HEK293 (cell line): ENCODE measurements at regions not wholly inside any gene's neighbourhood (a gene's known extent, or its start where the extent isn't known, plus 50 kb on each side); places are given as distances from the start of the nearest gene placed in this dataset.

Experiments
- CTCF ChIA-PET: fragments of 350-600 bp; formaldehyde crosslinking; extraction: SDS; loops from one replicate; lab custom pipeline; 2021; ENCODE audit warnings: antibody characterized with exemption; lab: Yijun Ruan, JAX
- POLR2A ChIA-PET: fragments of 300-600 bp; formaldehyde crosslinking; extraction: SDS; loops from one replicate; lab custom pipeline; 2020; ENCODE audit warnings: antibody characterized with exemption, inconsistent platforms; lab: Yijun Ruan, JAX
- H3K27ac ChIP-seq: fragments of 200-500 bp; sonication (Bioruptor generic); 2 replicates; pipeline ENCODE4 v1.5.1; 2014; ENCODE audit warnings: low read depth, low read length, control low read depth, inconsistent platforms; ENCODE audit errors: extremely low read depth
- H3K36me3 ChIP-seq, 2 experiments: fragments of 200-500 bp in 1 of 2; sonication (Bioruptor generic) in 1 of 2; 1 replicate in 1 of 2; 2 replicates in 1 of 2; pipeline ENCODE4 v1.5.1; 2014 to 2017; ENCODE audit warnings: inconsistent platforms in 2 of 2, low read length in 2 of 2; ENCODE audit not compliant: control insufficient read depth in 2 of 2, insufficient read depth in 1 of 2
- H3K4me1 ChIP-seq: fragments of 200-500 bp; sonication (Bioruptor generic); 2 replicates; pipeline ENCODE4 v1.5.1; 2014; ENCODE audit warnings: mild to moderate bottlenecking, low read length, inconsistent platforms; ENCODE audit not compliant: control insufficient read depth, insufficient read depth
- H3K4me3 ChIP-seq: 2 replicates; pipeline ENCODE4 v1.5.1; 2011; ENCODE audit warnings: low read depth, mild to moderate bottlenecking, control low read depth, low read length, moderate library complexity
- H3K9me3 ChIP-seq: fragments of 200-500 bp; sonication (Bioruptor generic); 2 replicates; pipeline ENCODE4 v1.5.1; 2014; ENCODE audit warnings: low read depth, low read length, inconsistent platforms; ENCODE audit not compliant: control insufficient read depth, insufficient read depth
- BCL6B ChIP-seq: fragments of 450-650 bp; formaldehyde crosslinking; IDR thresholded peaks from 2 replicates; pipeline ENCODE4 v1.5.1; 2017; ENCODE audit warnings: missing biosample characterization, missing genetic modification characterization
- HIC1 ChIP-seq: fragments of 450-650 bp; formaldehyde crosslinking; IDR thresholded peaks from 2 replicates; pipeline ENCODE4 v1.5.1; 2016; ENCODE audit warnings: missing biosample characterization, missing genetic modification characterization
- ZBTB10 ChIP-seq: fragments of 450-650 bp; formaldehyde crosslinking; IDR thresholded peaks from 2 replicates; pipeline ENCODE4 v1.5.1; 2016; ENCODE audit warnings: missing biosample characterization, missing genetic modification characterization
- ZBTB6 ChIP-seq: fragments of 450-650 bp; formaldehyde crosslinking; IDR thresholded peaks from 2 replicates; pipeline ENCODE4 v1.5.1; 2017; ENCODE audit warnings: missing biosample characterization, missing genetic modification characterization
- ZNF140 ChIP-seq: fragments of 450-650 bp; formaldehyde crosslinking; IDR thresholded peaks from 2 replicates; pipeline ENCODE4 v1.5.1; 2016; ENCODE audit warnings: missing biosample characterization, missing genetic modification characterization
- ZNF26 ChIP-seq: fragments of 450-650 bp; formaldehyde crosslinking; IDR thresholded peaks from 2 replicates; pipeline ENCODE4 v1.5.1; 2016; ENCODE audit warnings: missing biosample characterization, missing genetic modification characterization
- ZNF280C ChIP-seq: fragments of 450-650 bp; formaldehyde crosslinking; IDR thresholded peaks from 2 replicates; pipeline ENCODE4 v1.5.1; 2016; ENCODE audit warnings: missing biosample characterization, missing genetic modification characterization
- ZNF366 ChIP-seq: fragments of 450-650 bp; formaldehyde crosslinking; conservative IDR thresholded peaks from 2 replicates; pipeline ENCODE4 v1.5.1; 2016; ENCODE audit warnings: missing biosample characterization, missing genetic modification characterization
- ZNF37A ChIP-seq: fragments of 450-650 bp; IDR thresholded peaks from 2 replicates; pipeline ENCODE4 v1.5.1; 2018; ENCODE audit warnings: missing biosample characterization, missing genetic modification characterization
- ZNF391 ChIP-seq: fragments of 450-650 bp; formaldehyde crosslinking; IDR thresholded peaks from 2 replicates; pipeline ENCODE4 v1.5.1; 2016; ENCODE audit warnings: low read depth, missing biosample characterization, missing genetic modification characterization, borderline replicate concordance
- ZNF404 ChIP-seq: fragments of 450-650 bp; formaldehyde crosslinking; IDR thresholded peaks from 2 replicates; pipeline ENCODE4 v1.5.1; 2017; ENCODE audit warnings: missing biosample characterization, missing genetic modification characterization
- ZNF48 ChIP-seq: fragments of 450-650 bp; formaldehyde crosslinking; IDR thresholded peaks from 2 replicates; pipeline ENCODE4 v1.5.1; 2016; ENCODE audit warnings: missing biosample characterization, missing genetic modification characterization
- ZNF549 ChIP-seq: fragments of 450-650 bp; IDR thresholded peaks from 2 replicates; pipeline ENCODE4 v1.5.1; 2018; ENCODE audit warnings: missing biosample characterization, missing genetic modification characterization, mild to moderate bottlenecking, inconsistent platforms, moderate library complexity
- ZNF660 ChIP-seq: fragments of 450-650 bp; IDR thresholded peaks from 2 replicates; pipeline ENCODE4 v1.5.1; 2018; ENCODE audit warnings: missing biosample characterization, mild to moderate bottlenecking, missing genetic modification characterization
- ZNF704 ChIP-seq: fragments of 450-650 bp; formaldehyde crosslinking; IDR thresholded peaks from 2 replicates; pipeline ENCODE4 v1.5.1; 2016; ENCODE audit warnings: missing biosample characterization, missing genetic modification characterization

GRCh38 chr3:64380546-64380945 lies 155.3 kb upstream of the PRICKLE2 start:
- no peaks in the 10 kb centered on the region for H3K9me3 ChIP-seq
- no peaks in the 10 kb centered on the region for H3K4me1 ChIP-seq
- POLR2A ChIA-PET = no interaction called here
- H3K4me3 ChIP-seq = no peak overlapping the region
- no peak overlapping the region for H3K27ac ChIP-seq
- no peak for TF ChIP-seq ZNF404 (tag by site-specific recombination)
- no peaks in the 10 kb centered on the region for H3K36me3 ChIP-seq
- CTCF ChIA-PET = interaction anchor here (0.6 kb wide), 1 partner anchor 13 kb away, joined by 3 read pairs; no protein-coding TSS in a partner anchor

GRCh38 chr3:64379221-64379620 lies 154.0 kb upstream of the PRICKLE2 start:
- no peaks in the 10 kb centered on the region for H3K4me1 ChIP-seq
- ChIA-PET POLR2A (no interaction called here), CTCF (interaction anchor here (0.5 to 0.8 kb wide), 3 partner anchors 22 to 610 kb away, joined by 3 to 4 read pairs (median 3); no protein-coding TSS in a partner anchor)
- no peak overlapping the region for H3K4me3 ChIP-seq
- H3K9me3 ChIP-seq = no peaks in the 10 kb centered on the region
- no peak for TF ChIP-seq ZBTB10 (tag by site-specific recombination)
- TF ChIP-seq ZNF280C (tag by site-specific recombination) = no peak
- no peak for TF ChIP-seq ZNF26 (tag by site-specific recombination)
- TF ChIP-seq HIC1 (tag by site-specific recombination) = no peak
- no peak for TF ChIP-seq ZNF48 (tag by site-specific recombination)
- no peak for TF ChIP-seq ZNF391
- no peak for TF ChIP-seq ZBTB6
- no peak overlapping the region for H3K27ac ChIP-seq
- no peaks in the 10 kb centered on the region for H3K36me3 ChIP-seq

- CTCF ChIA-PET = no interaction called here
- H3K9me3 ChIP-seq = no peaks in the 10 kb centered on the region
- no peaks in the 10 kb centered on the region for H3K4me1 ChIP-seq
- no peak for TF ChIP-seq BCL6B (tag by site-specific recombination)
- no peak for TF ChIP-seq ZNF660 (tag by site-specific recombination)
- TF ChIP-seq ZNF37A (tag by site-specific recombination) = no peak
- TF ChIP-seq ZNF140 (tag by site-specific recombination) = no peak
- TF ChIP-seq ZNF704 = no peak
- no peak for TF ChIP-seq ZBTB10 (tag by site-specific recombination)
- TF ChIP-seq ZNF549 (tag by site-specific recombination) = no peak
- TF ChIP-seq ZNF366 (tag by site-specific recombination) = no peak
Measured at GRCh38 chr3:64377942-64378341, 152.7 kb upstream of the PRICKLE2 start.

More at GRCh38 chr3:64377942-64378341, 152.7 kb upstream of the PRICKLE2 start:
- Histone ChIP-seq H3K4me3 (no peak overlapping the region), H3K36me3 (no peaks in the 10 kb centered on the region), H3K27ac (no peak overlapping the region)
- POLR2A ChIA-PET = no interaction called here
